Uterus (tissue), 3 donors: ENCODE measurements at regions not wholly inside any gene's neighbourhood (a gene's known extent, or its start where the extent isn't known, plus 50 kb on each side); places are given as distances from the start of the nearest gene placed in this dataset.
"Not testable (repeated sequence)": the region's sequence is repeated elsewhere in the genome, so short reads cannot be mapped to it uniquely, and the experiment has no call there.

ENCODE experiments used
- DNase-seq, 2 donors: peaks; one replicate each; pipeline ENCODE4 v3.0.0-alpha.2; 2019 to 2020
- H3K27ac ChIP-seq, 2 donors: fragments of 200-600 bp; sonication (generic); 1 replicate in 1 of 2; 2 replicates in 1 of 2; pipeline ENCODE4 v1.5.1; 2016 to 2018
- H3K27me3 ChIP-seq, 2 donors: fragments of 200-600 bp; sonication (generic); one replicate each; pipeline ENCODE4 v1.5.1; 2018 to 2019; ENCODE audit warnings: control low read depth in 1 of 2
- H3K36me3 ChIP-seq, 2 donors: fragments of 200-600 bp; sonication (generic); one replicate each; pipeline ENCODE4 v1.5.1; 2019; ENCODE audit warnings: control low read depth in 1 of 2
- H3K4me1 ChIP-seq, 2 donors: fragments of 200-600 bp; sonication (generic); one replicate each; pipeline ENCODE4 v1.5.1; 2018 to 2019; ENCODE audit warnings: control low read depth in 1 of 2
- H3K4me3 ChIP-seq, 2 donors: fragments of 200-600 bp; sonication (generic); 1 replicate in 1 of 2; 2 replicates in 1 of 2; pipeline ENCODE4 v1.5.1; 2018 to 2019; ENCODE audit warnings: mild to moderate bottlenecking in 1 of 2
- H3K9me3 ChIP-seq, 2 donors: fragments of 200-600 bp; sonication (generic); one replicate each; pipeline ENCODE4 v1.5.1; 2019; ENCODE audit warnings: control low read depth in 1 of 2
- CTCF ChIP-seq, 4 experiments: fragments of 200-600 bp in 2 of 4; fragments of 450-650 bp in 2 of 4; sonication (generic) in 2 of 4; IDR thresholded peaks; one replicate each; pipeline ENCODE4 v1.5.1; 2016 to 2019; ENCODE audit warnings: antibody characterized with exemption in 4 of 4, mild to moderate bottlenecking in 2 of 4, moderate library complexity in 1 of 4
- POLR2A ChIP-seq, 2 donors: fragments of 450-650 bp; IDR thresholded peaks; one replicate each; pipeline ENCODE4 v1.6.1; 2016; ENCODE audit warnings: antibody characterized with exemption in 2 of 2, mild to moderate bottlenecking in 1 of 2, moderate library complexity in 1 of 2
- intact Hi-C: fragments of 100-400 bp; cut with DNase I; formaldehyde crosslinking; loops from one replicate; pipeline ENCODE4 v1.15.1; 2023; ENCODE audit warnings: low total_unique reads
- donor health status: DM: yes; HTN: yes; CAD: no.

GRCh38 chr11:29075726-29076125, 941.1 kb downstream of the KCNA4 start:
- no peak for DNase-seq
- Histone ChIP-seq H3K36me3 (no peaks in the 10 kb centered on the region), H3K27ac (no peak overlapping the region), H3K27me3 (no peaks in the 10 kb centered on the region), H3K9me3 (peaks cover 0 to 2% of the 10 kb centered on the region in 2 donors), H3K4me1 (no peaks in the 10 kb centered on the region), H3K4me3 (no peak overlapping the region)
- intact Hi-C loops, result no loop called here
- no peak for TF ChIP-seq CTCF (IDR thresholded peaks at IDR 0.05)
- TF ChIP-seq POLR2A (IDR thresholded peaks at IDR 0.05), result no peak

DNA sequence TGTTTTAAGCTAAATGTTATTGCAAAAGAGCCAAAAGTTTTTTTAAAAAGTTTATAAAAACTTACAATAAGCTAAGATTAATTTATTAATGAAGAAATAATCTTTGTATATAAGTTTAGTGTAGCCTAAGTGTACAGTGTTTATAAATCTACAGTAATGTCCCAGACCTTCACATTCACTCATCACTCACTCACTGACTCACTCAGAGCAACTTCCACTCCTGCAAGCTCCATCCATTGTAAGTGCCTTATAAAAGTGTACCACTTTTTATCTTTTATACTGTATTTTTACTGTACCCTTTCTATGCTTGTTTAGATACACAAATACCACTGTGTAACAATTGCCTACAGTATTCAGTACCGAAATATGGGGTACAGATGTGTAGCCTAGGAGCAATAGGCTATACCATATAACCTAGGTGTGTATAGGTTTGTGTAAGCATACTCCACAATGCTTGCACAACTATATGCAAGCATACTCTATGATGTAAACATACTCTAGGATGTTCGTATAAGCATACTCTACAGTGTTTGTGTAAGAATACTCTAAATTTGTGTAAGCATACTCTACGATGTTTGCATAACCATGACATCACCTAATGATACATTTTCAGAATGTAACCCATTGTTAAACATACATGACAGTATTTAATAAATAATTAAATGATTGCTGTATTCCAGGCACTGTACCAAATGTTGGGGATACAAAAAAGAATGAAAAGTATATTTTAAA, 953.0 kb downstream of the KCNA4 start:
- DNase-seq, result no peak
- no peak for TF ChIP-seq POLR2A (IDR thresholded peaks at IDR 0.05)
- H3K4me1 ChIP-seq, result no peaks in the 10 kb centered on the region
- H3K4me3 ChIP-seq, result no peak overlapping the region
- no peaks in the 10 kb centered on the region for H3K9me3 ChIP-seq
- H3K27me3 ChIP-seq, result no peaks in the 10 kb centered on the region
- intact Hi-C loops, result no loop called here
- H3K36me3 ChIP-seq, result no peaks in the 10 kb centered on the region
- H3K27ac ChIP-seq, result no peak overlapping the region

DNA sequence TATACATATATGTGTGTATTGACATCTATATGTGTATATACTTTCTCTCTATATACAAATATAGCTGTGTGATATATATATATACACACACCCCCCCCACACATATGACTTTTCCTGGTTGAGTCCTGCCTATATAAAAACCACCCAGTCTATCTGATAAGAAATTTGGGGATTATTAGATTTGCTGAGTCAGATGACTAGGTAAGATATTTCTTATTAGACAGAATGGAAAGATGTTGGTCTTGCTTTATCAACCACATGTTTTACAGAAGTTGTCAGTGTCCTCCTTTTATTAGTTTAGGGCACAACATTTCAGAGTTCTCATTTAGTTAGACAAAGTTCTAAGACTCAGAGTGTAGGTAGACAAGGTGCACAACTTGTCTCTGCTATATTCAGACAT, 953.3 kb downstream of the METTL15 start:
- no peak for TF ChIP-seq POLR2A (IDR thresholded peaks at IDR 0.05)
- TF ChIP-seq CTCF (IDR thresholded peaks at IDR 0.05), result no peak
- Histone ChIP-seq H3K4me1 (no peaks in the 10 kb centered on the region), H3K9me3 (no peaks in the 10 kb centered on the region), H3K27me3 (no peaks in the 10 kb centered on the region), H3K4me3 (no peak overlapping the region), H3K27ac (no peak overlapping the region), H3K36me3 (no peaks in the 10 kb centered on the region)
- intact Hi-C loops, result no loop called here
- no peak for DNase-seq

DNA sequence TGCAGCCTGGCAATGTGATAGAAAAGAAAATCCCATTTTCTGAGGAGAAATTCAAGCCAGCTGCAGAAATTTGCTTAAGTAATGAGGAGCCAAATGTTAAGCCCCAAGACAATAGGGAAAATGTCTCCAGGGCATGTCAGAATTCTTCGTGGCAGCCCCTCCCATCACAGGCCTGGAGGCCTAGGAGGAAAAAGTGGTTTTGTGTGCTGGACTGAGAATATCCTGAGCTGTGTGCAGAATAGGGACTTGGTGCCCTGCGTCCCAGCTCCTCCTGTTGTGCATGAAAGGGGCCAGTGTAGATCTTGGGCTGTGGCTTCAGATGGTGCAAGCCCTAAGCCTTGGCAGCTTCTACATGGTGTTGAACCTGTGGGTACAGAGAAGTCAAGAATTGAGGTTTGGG, 948.3 kb downstream of the METTL15 start:
- H3K36me3 ChIP-seq, intact Hi-C loops, H3K4me1 ChIP-seq, H3K27me3 ChIP-seq, H3K4me3 ChIP-seq, H3K27ac ChIP-seq, DNase-seq, H3K9me3 ChIP-seq: not testable (repeated sequence)

DNA sequence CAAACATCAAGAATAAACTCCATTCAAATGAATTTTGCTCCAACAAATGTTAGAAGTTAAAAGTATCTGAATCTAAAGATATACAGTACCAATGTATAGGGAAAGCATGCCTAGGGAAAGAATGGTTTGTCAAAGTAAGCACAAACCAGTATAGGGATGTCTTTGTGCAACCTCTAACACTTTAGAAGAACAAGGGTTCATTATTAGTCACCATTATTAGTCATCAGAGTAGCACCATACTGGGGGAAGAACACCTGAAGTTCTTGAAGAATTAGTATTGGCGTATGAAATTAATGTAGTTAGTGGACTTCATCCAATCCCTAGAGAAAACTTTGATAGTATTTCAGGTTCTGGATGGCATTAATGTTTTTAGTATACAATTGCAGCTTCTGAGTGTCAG, 943.7 kb downstream of the METTL15 start:
- intact Hi-C loops, result no loop called here
- no peaks in the 10 kb centered on the region for H3K4me1 ChIP-seq
- TF ChIP-seq CTCF (IDR thresholded peaks at IDR 0.05), result no peak
- TF ChIP-seq POLR2A (IDR thresholded peaks at IDR 0.05), result no peak

GRCh38 chr11:29050962-29051361, 942.8 kb downstream of the METTL15 start:
- intact Hi-C loops, H3K4me1 ChIP-seq, H3K4me3 ChIP-seq, H3K36me3 ChIP-seq, H3K27ac ChIP-seq, H3K9me3 ChIP-seq, H3K27me3 ChIP-seq, DNase-seq: not testable (repeated sequence)

More for the DNA sequence above, 943.7 kb downstream of the METTL15 start:
- Histone ChIP-seq H3K27ac (no peak overlapping the region), H3K27me3 (no peaks in the 10 kb centered on the region), H3K9me3 (no peaks in the 10 kb centered on the region), H3K36me3 (no peaks in the 10 kb centered on the region), H3K4me3 (no peak overlapping the region)
- DNase-seq, result no peak

- no peak overlapping the region for H3K4me3 ChIP-seq
- intact Hi-C loops, result no loop called here
- H3K9me3 ChIP-seq, result no peaks in the 10 kb centered on the region
- H3K4me1 ChIP-seq, result no peaks in the 10 kb centered on the region
- TF ChIP-seq CTCF (IDR thresholded peaks at IDR 0.05), result no peak
- TF ChIP-seq POLR2A (IDR thresholded peaks at IDR 0.05), result no peak
- H3K27me3 ChIP-seq, result no peaks in the 10 kb centered on the region
- H3K27ac ChIP-seq, result no peak overlapping the region
- DNase-seq, result no peak
- no peaks in the 10 kb centered on the region for H3K36me3 ChIP-seq
These were observed 932.3 kb downstream of the METTL15 start for GRCh38 chr11:29040489-29040888.
